SK-N-SH (cell line): ENCODE measurements at regions not wholly inside any gene's neighbourhood (a gene's known extent, or its start where the extent isn't known, plus 50 kb on each side); places are given as distances from the start of the nearest gene placed in this dataset.

Experiments
- CTCF ChIA-PET: fragments of 300-600, 350-600 bp; formaldehyde crosslinking; extraction: SDS; loops from one replicate; lab custom pipeline; 2021; lab: Yijun Ruan, JAX
- POLR2A ChIA-PET: fragments of 350-600 bp; sonication (Branson Sonifier 250); formaldehyde crosslinking; extraction: SDS; loops from one replicate; lab custom pipeline; 2020; ENCODE audit warnings: antibody characterized with exemption, inconsistent platforms; lab: Yijun Ruan, JAX
- DNase-seq: peaks from one replicate; pipeline ENCODE4 v3.0.0; 2012
- H2AFZ ChIP-seq: fragments of 200-600 bp; sonication (generic); 2 replicates; pipeline ENCODE4 v1.8.1; 2016; ENCODE audit warnings: antibody characterized with exemption, mild to moderate bottlenecking, low read depth
- H3F3A ChIP-seq: fragments of 200-600 bp; sonication (generic); replicated peaks from 2 replicates; pipeline ENCODE3; 2016; ENCODE audit warnings: antibody characterized with exemption, mild to moderate bottlenecking; ENCODE audit not compliant: insufficient read depth
- H3K27ac ChIP-seq, 2 experiments: fragments of 200-500 bp in 1 of 2; fragments of 200-600 bp in 1 of 2; sonication (Bioruptor generic) in 1 of 2; sonication (generic), shearing (Covaris generic) in 1 of 2; 2 replicates each; pipeline versions ENCODE4 v1.5.1 to v1.6.1; 2014 to 2016; ENCODE audit warnings: low read depth in 2 of 2, inconsistent platforms in 1 of 2, low read length in 1 of 2, mild to moderate bottlenecking in 1 of 2, mixed read lengths in 1 of 2
- H3K27me3 ChIP-seq: fragments of 200-600 bp; sonication (generic), shearing (Covaris generic); 2 replicates; pipeline ENCODE4 v1.6.1; 2016; ENCODE audit warnings: mixed run types; ENCODE audit not compliant: insufficient read depth
- H3K36me3 ChIP-seq, 2 experiments: fragments of 200-500 bp in 1 of 2; fragments of 200-600 bp in 1 of 2; sonication (Bioruptor generic) in 1 of 2; sonication (generic) in 1 of 2; replicated peaks in 1 of 2; 2 replicates each; pipeline versions ENCODE3 to v1.5.1; 2014 to 2016; ENCODE audit warnings: low read length in 1 of 2, mild to moderate bottlenecking in 1 of 2; ENCODE audit not compliant: insufficient read depth in 2 of 2, control insufficient read depth in 1 of 2
- H3K4me1 ChIP-seq, 2 experiments: fragments of 200-500 bp in 1 of 2; fragments of 200-600 bp in 1 of 2; sonication (Bioruptor generic) in 1 of 2; sonication (generic), shearing (Covaris generic) in 1 of 2; 2 replicates each; pipeline versions ENCODE4 v1.5.1 to v1.6.1; 2014 to 2016; ENCODE audit warnings: low read depth in 1 of 2, low read length in 1 of 2, mixed run types in 1 of 2; ENCODE audit not compliant: insufficient read depth in 2 of 2, control insufficient read depth in 1 of 2
- H3K4me2 ChIP-seq: fragments of 200-600 bp; sonication (generic), shearing (Covaris generic); 2 replicates; pipeline ENCODE4 v1.6.1; 2017; ENCODE audit warnings: mixed run types
- H3K4me3 ChIP-seq, 2 experiments: fragments of 200-500 bp in 1 of 2; fragments of 200-600 bp in 1 of 2; sonication (Bioruptor generic) in 1 of 2; sonication (generic), shearing (Covaris generic) in 1 of 2; 2 replicates each; pipeline versions ENCODE4 v1.5.1 to v1.8.1; 2014 to 2016; ENCODE audit warnings: low read depth in 2 of 2, inconsistent platforms in 1 of 2, low read length in 1 of 2, mild to moderate bottlenecking in 1 of 2, mixed read lengths in 1 of 2, moderate library complexity in 1 of 2
- H3K79me2 ChIP-seq: fragments of 200-600 bp; sonication (generic); 2 replicates; pipeline ENCODE4 v1.8.1; 2017; ENCODE audit warnings: mild to moderate bottlenecking; ENCODE audit not compliant: insufficient read depth
- H3K9ac ChIP-seq: fragments of 200-600 bp; sonication (generic); 2 replicates; pipeline ENCODE4 v1.6.1; 2017; ENCODE audit warnings: mixed run types
- H3K9me2 ChIP-seq: fragments of 200-600 bp; sonication (generic); 2 replicates; pipeline ENCODE4 v1.6.1; 2017; ENCODE audit warnings: mixed run types
- H3K9me3 ChIP-seq: fragments of 200-600 bp; sonication (generic); 2 replicates; pipeline ENCODE4 v1.6.1; 2017; ENCODE audit warnings: mixed run types, mild to moderate bottlenecking, moderate library complexity
- H4K20me1 ChIP-seq: fragments of 200-600 bp; sonication (generic); 2 replicates; pipeline ENCODE4 v1.6.1; 2017; ENCODE audit warnings: mild to moderate bottlenecking, mixed run types; ENCODE audit not compliant: insufficient read depth
- CHD2 ChIP-seq: fragments of 150-350 bp; IDR thresholded peaks from 2 replicates; pipeline ENCODE4 v1.6.1; 2018; ENCODE audit warnings: low read length; ENCODE audit not compliant: partially characterized antibody
- ELF1 ChIP-seq: IDR thresholded peaks from 2 replicates; pipeline ENCODE4 v1.4.0; 2012
- EZH2phosphoT487 ChIP-seq: fragments of 200-600 bp; sonication (generic); IDR thresholded peaks from 2 replicates; pipeline ENCODE4 v1.6.1; 2017; ENCODE audit warnings: low read depth, mixed run types, mild to moderate bottlenecking, antibody characterized with exemption, moderate library complexity, borderline replicate concordance
- FOSL2 ChIP-seq: IDR thresholded peaks from 2 replicates; pipeline ENCODE4 v1.4.0; 2012; ENCODE audit warnings: low read depth, mild to moderate bottlenecking, moderate library complexity, borderline replicate concordance
- FOXM1 ChIP-seq: IDR thresholded peaks from 2 replicates; pipeline ENCODE4 v1.4.0; 2012; ENCODE audit warnings: low read depth, mild to moderate bottlenecking
- MEF2A ChIP-seq: IDR thresholded peaks from 2 replicates; pipeline ENCODE4 v1.4.0; 2012; ENCODE audit warnings: low read depth, borderline replicate concordance
- MXI1 ChIP-seq: IDR thresholded peaks from 2 replicates; pipeline ENCODE4 v1.6.1; 2012; ENCODE audit warnings: mild to moderate bottlenecking, low read depth, low read length, improper control_type of control experiment
- NFIC ChIP-seq: IDR thresholded peaks from 2 replicates; pipeline ENCODE4 v1.4.0; 2012; ENCODE audit warnings: borderline replicate concordance
- NRF1 ChIP-seq: IDR thresholded peaks from 2 replicates; pipeline ENCODE4 v1.6.1; 2012; ENCODE audit warnings: low read depth, mild to moderate bottlenecking, low read length
- TAF1 ChIP-seq: IDR thresholded peaks from 2 replicates; pipeline ENCODE4 v1.6.1; 2012; ENCODE audit warnings: low read depth, mild to moderate bottlenecking, low read length, moderate library complexity, borderline replicate concordance
- YY1 ChIP-seq: IDR thresholded peaks from 2 replicates; pipeline ENCODE4 v1.4.0; 2012; ENCODE audit warnings: low read depth, mild to moderate bottlenecking
- WGBS: methylation state at CpG from one replicate; pipeline ENCODE4 v1.1.6; 2017; ENCODE audit warnings: low lambda C conversion rate; 5-methylcytosine and 5-hydroxymethylcytosine counted together
- TF ChIP-seq, protein P1 (sequence below): IDR thresholded peaks from 2 replicates; pipeline ENCODE4 v1.6.1; 2012; ENCODE audit warnings: mild to moderate bottlenecking, low read depth, low read length, moderate library complexity
- TF ChIP-seq, protein P2 (sequence below): fragments of 150-350 bp; IDR thresholded peaks from 2 replicates; pipeline ENCODE4 v1.6.1; 2016; ENCODE audit warnings: mild to moderate bottlenecking, low read depth, low read length
- TF ChIP-seq, protein P3 (sequence below): fragments of 200-600 bp; sonication (generic); IDR thresholded peaks from 2 replicates; pipeline ENCODE4 v1.6.1; 2017; ENCODE audit warnings: antibody characterized with exemption, mild to moderate bottlenecking, moderate library complexity

DNA sequence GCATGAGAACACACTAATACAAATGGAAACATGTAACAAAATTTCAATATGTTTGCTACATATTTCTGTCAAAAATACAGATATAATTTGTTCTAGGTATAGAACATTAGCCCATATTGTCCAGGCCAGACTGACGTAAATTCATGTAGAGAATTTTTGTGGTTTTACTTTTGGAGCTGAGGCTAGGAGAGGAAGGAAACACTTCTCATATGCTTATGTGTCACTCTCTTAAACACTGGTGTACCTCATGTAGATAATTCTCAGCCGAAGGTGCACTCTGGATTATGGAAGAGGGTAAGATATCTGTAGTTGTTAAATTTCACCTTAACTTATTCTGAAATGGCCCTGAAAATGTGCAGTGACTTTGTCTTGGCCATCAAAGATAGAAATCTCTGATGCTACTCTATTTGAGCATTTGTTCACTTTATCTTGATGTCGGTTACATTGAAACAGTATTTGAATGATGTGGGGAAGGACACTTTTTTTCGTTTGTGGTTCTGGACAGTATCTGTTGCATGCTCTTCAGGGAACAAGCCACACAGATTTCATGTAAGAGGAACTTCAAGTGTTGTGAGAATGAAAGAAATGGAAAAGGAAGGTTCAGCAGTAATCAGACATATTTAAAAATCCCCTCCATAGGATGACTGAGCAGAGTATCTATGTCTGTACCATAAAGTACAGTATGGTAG lies 202.7 kb downstream of the SPATA31D1 start:
- no peak overlapping the region for H3K27ac ChIP-seq
- H3K36me3 ChIP-seq, result no peaks in the 10 kb centered on the region
- H3K9me3 ChIP-seq, result no peaks in the 10 kb centered on the region
- POLR2A ChIA-PET, result no interaction called here
- no peaks in the 10 kb centered on the region for H3K4me1 ChIP-seq
- CTCF ChIA-PET, result no interaction called here
- H3K4me3 ChIP-seq, result no peak overlapping the region
- DNase-seq, result no peak
- WGBS, result 77% methylated on average over 4 of the region's 4 CpGs
- H3K9me2 ChIP-seq, result no peaks in the 10 kb centered on the region
- no peaks in the 10 kb centered on the region for H4K20me1 ChIP-seq
- no peaks in the 10 kb centered on the region for H3F3A ChIP-seq
- no peaks in the 10 kb centered on the region for H3K27me3 ChIP-seq
- H3K79me2 ChIP-seq, result no peaks in the 10 kb centered on the region
- no peak overlapping the region for H2AFZ ChIP-seq
- H3K9ac ChIP-seq, result no peak overlapping the region
- TF ChIP-seq YY1, result no peak
- no peak for TF ChIP-seq NFIC
- no peak for TF ChIP-seq MEF2A
- TF ChIP-seq EZH2phosphoT487, result no peak
- TF ChIP-seq FOSL2, result no peak
- no peak for TF ChIP-seq MXI1
- TF ChIP-seq, protein P1, sequence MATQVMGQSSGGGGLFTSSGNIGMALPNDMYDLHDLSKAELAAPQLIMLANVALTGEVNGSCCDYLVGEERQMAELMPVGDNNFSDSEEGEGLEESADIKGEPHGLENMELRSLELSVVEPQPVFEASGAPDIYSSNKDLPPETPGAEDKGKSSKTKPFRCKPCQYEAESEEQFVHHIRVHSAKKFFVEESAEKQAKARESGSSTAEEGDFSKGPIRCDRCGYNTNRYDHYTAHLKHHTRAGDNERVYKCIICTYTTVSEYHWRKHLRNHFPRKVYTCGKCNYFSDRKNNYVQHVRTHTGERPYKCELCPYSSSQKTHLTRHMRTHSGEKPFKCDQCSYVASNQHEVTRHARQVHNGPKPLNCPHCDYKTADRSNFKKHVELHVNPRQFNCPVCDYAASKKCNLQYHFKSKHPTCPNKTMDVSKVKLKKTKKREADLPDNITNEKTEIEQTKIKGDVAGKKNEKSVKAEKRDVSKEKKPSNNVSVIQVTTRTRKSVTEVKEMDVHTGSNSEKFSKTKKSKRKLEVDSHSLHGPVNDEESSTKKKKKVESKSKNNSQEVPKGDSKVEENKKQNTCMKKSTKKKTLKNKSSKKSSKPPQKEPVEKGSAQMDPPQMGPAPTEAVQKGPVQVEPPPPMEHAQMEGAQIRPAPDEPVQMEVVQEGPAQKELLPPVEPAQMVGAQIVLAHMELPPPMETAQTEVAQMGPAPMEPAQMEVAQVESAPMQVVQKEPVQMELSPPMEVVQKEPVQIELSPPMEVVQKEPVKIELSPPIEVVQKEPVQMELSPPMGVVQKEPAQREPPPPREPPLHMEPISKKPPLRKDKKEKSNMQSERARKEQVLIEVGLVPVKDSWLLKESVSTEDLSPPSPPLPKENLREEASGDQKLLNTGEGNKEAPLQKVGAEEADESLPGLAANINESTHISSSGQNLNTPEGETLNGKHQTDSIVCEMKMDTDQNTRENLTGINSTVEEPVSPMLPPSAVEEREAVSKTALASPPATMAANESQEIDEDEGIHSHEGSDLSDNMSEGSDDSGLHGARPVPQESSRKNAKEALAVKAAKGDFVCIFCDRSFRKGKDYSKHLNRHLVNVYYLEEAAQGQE, result no peak
- TF ChIP-seq TAF1, result no peak
- TF ChIP-seq, protein P2, sequence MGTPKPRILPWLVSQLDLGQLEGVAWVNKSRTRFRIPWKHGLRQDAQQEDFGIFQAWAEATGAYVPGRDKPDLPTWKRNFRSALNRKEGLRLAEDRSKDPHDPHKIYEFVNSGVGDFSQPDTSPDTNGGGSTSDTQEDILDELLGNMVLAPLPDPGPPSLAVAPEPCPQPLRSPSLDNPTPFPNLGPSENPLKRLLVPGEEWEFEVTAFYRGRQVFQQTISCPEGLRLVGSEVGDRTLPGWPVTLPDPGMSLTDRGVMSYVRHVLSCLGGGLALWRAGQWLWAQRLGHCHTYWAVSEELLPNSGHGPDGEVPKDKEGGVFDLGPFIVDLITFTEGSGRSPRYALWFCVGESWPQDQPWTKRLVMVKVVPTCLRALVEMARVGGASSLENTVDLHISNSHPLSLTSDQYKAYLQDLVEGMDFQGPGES, result no peak
- TF ChIP-seq CHD2, result no peak
- no peak for TF ChIP-seq ELF1
- TF ChIP-seq, protein P3, sequence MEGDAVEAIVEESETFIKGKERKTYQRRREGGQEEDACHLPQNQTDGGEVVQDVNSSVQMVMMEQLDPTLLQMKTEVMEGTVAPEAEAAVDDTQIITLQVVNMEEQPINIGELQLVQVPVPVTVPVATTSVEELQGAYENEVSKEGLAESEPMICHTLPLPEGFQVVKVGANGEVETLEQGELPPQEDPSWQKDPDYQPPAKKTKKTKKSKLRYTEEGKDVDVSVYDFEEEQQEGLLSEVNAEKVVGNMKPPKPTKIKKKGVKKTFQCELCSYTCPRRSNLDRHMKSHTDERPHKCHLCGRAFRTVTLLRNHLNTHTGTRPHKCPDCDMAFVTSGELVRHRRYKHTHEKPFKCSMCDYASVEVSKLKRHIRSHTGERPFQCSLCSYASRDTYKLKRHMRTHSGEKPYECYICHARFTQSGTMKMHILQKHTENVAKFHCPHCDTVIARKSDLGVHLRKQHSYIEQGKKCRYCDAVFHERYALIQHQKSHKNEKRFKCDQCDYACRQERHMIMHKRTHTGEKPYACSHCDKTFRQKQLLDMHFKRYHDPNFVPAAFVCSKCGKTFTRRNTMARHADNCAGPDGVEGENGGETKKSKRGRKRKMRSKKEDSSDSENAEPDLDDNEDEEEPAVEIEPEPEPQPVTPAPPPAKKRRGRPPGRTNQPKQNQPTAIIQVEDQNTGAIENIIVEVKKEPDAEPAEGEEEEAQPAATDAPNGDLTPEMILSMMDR, result no peak
- no peak for TF ChIP-seq FOXM1
- TF ChIP-seq NRF1, result no peak
- H3K4me2 ChIP-seq, result no peak overlapping the region
